Psoas muscle (tissue), 7 donors: ENCODE measurements at regions not wholly inside any gene's neighbourhood (a gene's known extent, or its start where the extent isn't known, plus 50 kb on each side); places are given as distances from the start of the nearest gene placed in this dataset.

ENCODE experiments used
- ATAC-seq, 4 donors: fragments of 200-7000 bp; cut with Tn5 transposase; one replicate each; pipeline ENCODE4 v1.9.1; 2020; ENCODE audit warnings: moderate library complexity in 3 of 4, mild to moderate bottlenecking in 2 of 4
- DNase-seq, 2 donors: peaks; one replicate each; pipeline ENCODE4 v3.0.0-alpha.2; 2020
- H3K27ac ChIP-seq: fragments of 200-600 bp; one replicate; pipeline ENCODE4 v1.8.0; 2022
- H3K27me3 ChIP-seq, 3 donors: fragments of 200-600 bp in 1 of 3; one replicate each; pipeline versions ENCODE4 v1.6.1 to v1.8.0; 2013 to 2022; ENCODE audit warnings: low read length in 2 of 3, mild to moderate bottlenecking in 2 of 3, moderate library complexity in 1 of 3; ENCODE audit not compliant: insufficient read depth in 3 of 3
- H3K36me3 ChIP-seq, 2 donors: fragments of 200-600 bp in 1 of 2; one replicate each; pipeline versions ENCODE4 v1.6.1 to v1.8.0; 2013 to 2022; ENCODE audit warnings: low read depth in 1 of 2, mild to moderate bottlenecking in 1 of 2, moderate library complexity in 1 of 2; ENCODE audit not compliant: insufficient read depth in 1 of 2
- H3K4me1 ChIP-seq: fragments of 200-600 bp; one replicate; pipeline ENCODE4 v1.8.0; 2022
- H3K4me3 ChIP-seq: fragments of 200-600 bp; one replicate; pipeline ENCODE4 v1.8.0; 2022; ENCODE audit warnings: mild to moderate bottlenecking
- H3K9me3 ChIP-seq: fragments of 200-600 bp; one replicate; pipeline ENCODE4 v1.8.0; 2022
- WGBS, 3 donors: extraction: QIAGEN DNeasy Blood & Tissue Kit; methylation state at CpG; one replicate each; pipeline versions ENCODE4 v1.1.6 to v1.1.7; 2013; 5-methylcytosine and 5-hydroxymethylcytosine counted together
- intact Hi-C, 2 donors: fragments of 100-400 bp; cut with DNase I; formaldehyde crosslinking; loops; one replicate each; pipeline versions ENCODE4 v1.11.0 to v1.14.2; 2022
- TF ChIP-seq, protein P1 (sequence below): fragments of 200-600 bp; IDR thresholded peaks from one replicate; pipeline ENCODE4 v1.8.0; 2022; ENCODE audit warnings: antibody characterized with exemption
- donor health status: healthy with polysubstance abuse.
- donor health status: DM: no; HTN: no; CAD: no; lungs with moderate emphysema.
- donor health status: Bipolar disorder and iron deficiency.
- donor health status: healthy.
- donor health status: DM: yes; HTN: yes; CAD: no.
- donor health status: DM: no; HTN: no; CAD: no.
- donor health status: DM: yes; HTN: yes; CAD: no.

DNA sequence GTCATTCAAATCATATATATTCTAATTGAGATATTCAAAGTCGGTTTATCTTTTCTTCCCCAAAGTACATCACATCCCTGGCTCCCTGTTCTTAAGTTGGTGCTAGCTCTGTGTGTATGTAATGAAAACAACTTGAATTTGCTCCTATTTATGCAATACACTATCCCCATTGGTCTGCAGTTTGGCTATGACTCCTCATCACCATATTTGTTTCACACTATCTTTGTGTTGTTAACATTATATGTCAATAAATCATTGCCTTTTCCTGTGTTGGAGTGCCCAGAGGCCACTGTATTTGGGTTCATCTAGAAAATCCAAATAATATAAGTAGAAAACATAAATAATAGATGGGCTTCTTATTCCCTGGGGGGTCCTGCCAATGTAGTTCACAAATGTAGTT is 306.6 kb upstream of the TENM4 start:
- Histone ChIP-seq H3K4me3 (no peak overlapping the region), H3K9me3 (no peaks in the 10 kb centered on the region), H3K36me3 (no peaks in the 10 kb centered on the region), H3K27me3 (no peaks in the 10 kb centered on the region), H3K4me1 (no peaks in the 10 kb centered on the region), H3K27ac (no peak overlapping the region)
- DNase-seq (no peak), ATAC-seq (no peak)
- intact Hi-C loops = no loop called here
- TF ChIP-seq, protein P1, sequence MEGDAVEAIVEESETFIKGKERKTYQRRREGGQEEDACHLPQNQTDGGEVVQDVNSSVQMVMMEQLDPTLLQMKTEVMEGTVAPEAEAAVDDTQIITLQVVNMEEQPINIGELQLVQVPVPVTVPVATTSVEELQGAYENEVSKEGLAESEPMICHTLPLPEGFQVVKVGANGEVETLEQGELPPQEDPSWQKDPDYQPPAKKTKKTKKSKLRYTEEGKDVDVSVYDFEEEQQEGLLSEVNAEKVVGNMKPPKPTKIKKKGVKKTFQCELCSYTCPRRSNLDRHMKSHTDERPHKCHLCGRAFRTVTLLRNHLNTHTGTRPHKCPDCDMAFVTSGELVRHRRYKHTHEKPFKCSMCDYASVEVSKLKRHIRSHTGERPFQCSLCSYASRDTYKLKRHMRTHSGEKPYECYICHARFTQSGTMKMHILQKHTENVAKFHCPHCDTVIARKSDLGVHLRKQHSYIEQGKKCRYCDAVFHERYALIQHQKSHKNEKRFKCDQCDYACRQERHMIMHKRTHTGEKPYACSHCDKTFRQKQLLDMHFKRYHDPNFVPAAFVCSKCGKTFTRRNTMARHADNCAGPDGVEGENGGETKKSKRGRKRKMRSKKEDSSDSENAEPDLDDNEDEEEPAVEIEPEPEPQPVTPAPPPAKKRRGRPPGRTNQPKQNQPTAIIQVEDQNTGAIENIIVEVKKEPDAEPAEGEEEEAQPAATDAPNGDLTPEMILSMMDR = no peak
- WGBS, 3 donors = 96 to 97% (median 96%) methylated on average over 1 of the region's 1 CpG

DNA sequence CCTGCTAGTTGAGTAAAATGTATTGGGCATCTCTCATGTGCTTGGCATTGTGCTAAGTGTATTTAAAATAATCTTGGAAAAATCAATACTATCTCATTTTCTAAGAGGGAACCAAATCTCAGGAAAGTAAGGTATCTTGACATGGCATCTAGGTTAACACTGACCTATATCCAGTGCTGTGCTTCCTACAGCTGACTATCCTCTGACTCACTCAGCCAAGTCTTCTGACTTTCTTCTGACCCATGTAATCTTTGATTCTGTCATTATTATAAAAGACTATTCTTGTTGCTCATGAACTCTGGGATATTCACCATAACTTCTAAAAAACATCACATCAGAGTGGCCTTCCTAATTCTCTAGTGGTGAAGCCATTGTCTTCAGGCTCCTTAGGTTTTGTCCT is 304.1 kb upstream of the TENM4 start:
- DNase-seq (no peak), ATAC-seq (no peak)
- TF ChIP-seq, protein P1 = no peak
- Histone ChIP-seq H3K36me3 (no peaks in the 10 kb centered on the region), H3K9me3 (no peaks in the 10 kb centered on the region), H3K27ac (no peak overlapping the region), H3K27me3 (no peaks in the 10 kb centered on the region), H3K4me3 (no peak overlapping the region), H3K4me1 (no peaks in the 10 kb centered on the region)
- intact Hi-C loops = no loop called here

DNA sequence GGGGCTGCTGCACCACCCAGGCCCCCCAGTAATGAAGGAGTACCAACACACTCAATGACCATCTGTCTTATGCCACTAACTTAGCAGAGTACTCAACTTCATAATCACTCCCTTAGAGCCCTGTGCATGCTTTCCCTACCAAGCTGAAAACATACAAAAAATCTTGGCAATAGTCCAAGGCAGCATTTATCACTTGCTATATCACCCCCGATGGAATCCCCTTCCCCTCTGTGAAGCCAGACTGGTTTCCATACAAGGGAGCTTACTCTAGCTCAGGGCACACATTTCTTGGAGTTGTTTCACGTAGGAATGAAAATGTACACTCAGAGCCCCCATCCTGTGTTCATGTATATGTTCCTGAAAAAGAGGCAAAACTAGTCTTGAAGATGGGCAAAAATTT is 301.3 kb upstream of the TENM4 start:
- DNase-seq = no peak
- intact Hi-C loops = no loop called here
- TF ChIP-seq, protein P1 = no peak
- H3K27me3 ChIP-seq = no peaks in the 10 kb centered on the region
- no peaks in the 10 kb centered on the region for H3K36me3 ChIP-seq
- ATAC-seq = no peak
- H3K27ac ChIP-seq = no peak overlapping the region
- WGBS, 3 donors = 24 to 36% (median 32%) methylated on average over 2 of the region's 2 CpGs
- no peaks in the 10 kb centered on the region for H3K9me3 ChIP-seq
- H3K4me1 ChIP-seq = no peaks in the 10 kb centered on the region
- H3K4me3 ChIP-seq = no peak overlapping the region

DNA sequence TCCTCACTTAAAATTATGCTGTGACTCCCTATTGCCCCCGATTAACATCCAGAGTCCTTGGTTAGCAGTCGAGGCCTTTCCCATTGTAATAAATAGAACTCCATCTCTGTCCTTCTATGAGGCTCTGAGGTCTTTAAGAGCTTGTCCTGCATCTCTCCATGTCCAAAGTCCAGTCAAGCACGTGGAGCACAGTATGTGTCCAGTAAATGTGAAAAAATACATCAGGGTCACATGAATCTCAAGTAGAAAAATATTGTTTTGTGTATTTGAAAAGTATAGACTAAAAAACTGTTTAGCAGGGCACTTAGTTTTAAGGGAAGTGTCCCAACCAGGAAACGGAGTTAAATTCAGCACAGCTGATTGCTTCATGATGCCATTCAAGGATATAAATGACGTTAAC is 298.8 kb upstream of the TENM4 start:
- 59 to 61% (median 60%) methylated on average over 5 of the region's 5 CpGs for WGBS, 3 donors
- DNase-seq (no peak), ATAC-seq (no peak)
- Histone ChIP-seq H3K27ac (no peak overlapping the region), H3K36me3 (no peaks in the 10 kb centered on the region), H3K4me1 (no peaks in the 10 kb centered on the region), H3K4me3 (no peak overlapping the region), H3K9me3 (no peaks in the 10 kb centered on the region), H3K27me3 (no peaks in the 10 kb centered on the region)
- TF ChIP-seq, protein P1 = no peak
- intact Hi-C loops = no loop called here

DNA sequence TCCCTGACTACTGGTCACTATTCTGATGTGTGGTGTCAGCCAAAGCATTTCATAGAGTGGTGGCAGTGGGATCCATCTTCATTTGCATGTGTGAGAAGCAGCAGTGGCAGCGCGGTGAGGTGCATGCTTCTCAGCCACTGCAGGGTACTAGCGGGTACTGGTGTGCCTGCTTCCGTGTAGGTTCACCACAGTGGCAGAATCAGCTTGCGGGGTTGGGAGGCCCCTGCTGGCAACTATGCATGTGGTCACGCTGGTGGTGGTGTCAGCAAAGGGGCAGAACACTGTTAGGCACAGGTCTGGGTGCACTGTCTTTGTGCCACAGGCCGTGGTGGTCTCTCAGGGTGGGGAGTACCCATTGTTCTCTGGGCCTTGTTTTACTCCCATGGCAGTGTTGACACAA is 286.4 kb upstream of the TENM4 start:
- peak in 1 of 2 donors; percentile 38 for DNase-seq
- H3K27ac ChIP-seq = no peak overlapping the region
- WGBS, 3 donors = 89 to 93% (median 92%) methylated on average over 7 of the region's 7 CpGs
- no peaks in the 10 kb centered on the region for H3K36me3 ChIP-seq
- no peak for ATAC-seq
- no peaks in the 10 kb centered on the region for H3K4me1 ChIP-seq
- H3K4me3 ChIP-seq = no peak overlapping the region
- TF ChIP-seq, protein P1 = no peak
- intact Hi-C loops = loop anchor here in 1 of 2 donors (5.0 kb wide), 1 partner anchor 1500 kb away; no protein-coding TSS in a partner anchor
- no peaks in the 10 kb centered on the region for H3K27me3 ChIP-seq
- peaks cover 2% of the 10 kb centered on the region for H3K9me3 ChIP-seq
